HEK293 (cell line): ENCODE measurements at regions not wholly inside any gene's neighbourhood (a gene's known extent, or its start where the extent isn't known, plus 50 kb on each side); places are given as distances from the start of the nearest gene placed in this dataset.

Source experiments
- CTCF ChIA-PET: fragments of 350-600 bp; formaldehyde crosslinking; extraction: SDS; loops from one replicate; lab custom pipeline; 2021; ENCODE audit warnings: antibody characterized with exemption; lab: Yijun Ruan, JAX
- POLR2A ChIA-PET: fragments of 300-600 bp; formaldehyde crosslinking; extraction: SDS; loops from one replicate; lab custom pipeline; 2020; ENCODE audit warnings: antibody characterized with exemption, inconsistent platforms; lab: Yijun Ruan, JAX
- H3K27ac ChIP-seq: fragments of 200-500 bp; sonication (Bioruptor generic); 2 replicates; pipeline ENCODE4 v1.5.1; 2014; ENCODE audit warnings: low read depth, low read length, control low read depth, inconsistent platforms; ENCODE audit errors: extremely low read depth
- H3K36me3 ChIP-seq, 2 experiments: fragments of 200-500 bp in 1 of 2; sonication (Bioruptor generic) in 1 of 2; 1 replicate in 1 of 2; 2 replicates in 1 of 2; pipeline ENCODE4 v1.5.1; 2014 to 2017; ENCODE audit warnings: inconsistent platforms in 2 of 2, low read length in 2 of 2; ENCODE audit not compliant: control insufficient read depth in 2 of 2, insufficient read depth in 1 of 2
- H3K4me1 ChIP-seq: fragments of 200-500 bp; sonication (Bioruptor generic); 2 replicates; pipeline ENCODE4 v1.5.1; 2014; ENCODE audit warnings: mild to moderate bottlenecking, low read length, inconsistent platforms; ENCODE audit not compliant: control insufficient read depth, insufficient read depth
- H3K4me3 ChIP-seq: 2 replicates; pipeline ENCODE4 v1.5.1; 2011; ENCODE audit warnings: low read depth, mild to moderate bottlenecking, control low read depth, low read length, moderate library complexity
- H3K9me3 ChIP-seq: fragments of 200-500 bp; sonication (Bioruptor generic); 2 replicates; pipeline ENCODE4 v1.5.1; 2014; ENCODE audit warnings: low read depth, low read length, inconsistent platforms; ENCODE audit not compliant: control insufficient read depth, insufficient read depth
- AEBP2 ChIP-seq: fragments of 450-650 bp; formaldehyde crosslinking; IDR thresholded peaks from 2 replicates; pipeline ENCODE4 v1.5.1; 2016; ENCODE audit warnings: missing biosample characterization, missing genetic modification characterization, borderline replicate concordance
- ATF2 ChIP-seq: fragments of 450-650 bp; formaldehyde crosslinking; IDR thresholded peaks from 2 replicates; pipeline ENCODE4 v1.5.1; 2016; ENCODE audit warnings: missing biosample characterization, missing genetic modification characterization, low read depth
- GLIS2 ChIP-seq: fragments of 450-650 bp; formaldehyde crosslinking; IDR thresholded peaks from 2 replicates; pipeline ENCODE4 v1.5.1; 2016; ENCODE audit warnings: missing biosample characterization, missing genetic modification characterization
- RBAK ChIP-seq: fragments of 450-650 bp; formaldehyde crosslinking; IDR thresholded peaks from 2 replicates; pipeline ENCODE4 v1.5.1; 2016; ENCODE audit warnings: missing biosample characterization, missing genetic modification characterization
- ZNF19 ChIP-seq: fragments of 450-650 bp; formaldehyde crosslinking; IDR thresholded peaks from 2 replicates; pipeline ENCODE4; 2016; ENCODE audit warnings: missing biosample characterization, missing genetic modification characterization, low read depth
- ZNF221 ChIP-seq: fragments of 450-650 bp; formaldehyde crosslinking; IDR thresholded peaks from 2 replicates; pipeline ENCODE4 v1.5.1; 2017; ENCODE audit warnings: missing biosample characterization, missing genetic modification characterization, borderline replicate concordance
- ZNF248 ChIP-seq: fragments of 450-650 bp; formaldehyde crosslinking; IDR thresholded peaks from 2 replicates; pipeline ENCODE4 v1.5.1; 2017; ENCODE audit warnings: missing biosample characterization, missing genetic modification characterization
- ZNF280D ChIP-seq: fragments of 450-650 bp; formaldehyde crosslinking; IDR thresholded peaks from 2 replicates; pipeline ENCODE4 v1.5.1; 2016; ENCODE audit warnings: missing biosample characterization, missing genetic modification characterization
- ZNF510 ChIP-seq: fragments of 450-650 bp; formaldehyde crosslinking; IDR thresholded peaks from 2 replicates; pipeline ENCODE4 v1.5.1; 2018; ENCODE audit warnings: mild to moderate bottlenecking, missing genetic modification characterization, missing biosample characterization; ENCODE audit not compliant: insufficient replicate concordance
- ZNF560 ChIP-seq: fragments of 450-650 bp; formaldehyde crosslinking; IDR thresholded peaks from 2 replicates; pipeline ENCODE4 v1.5.1; 2017; ENCODE audit warnings: missing biosample characterization, missing genetic modification characterization, borderline replicate concordance
- ZNF585B ChIP-seq: fragments of 450-650 bp; formaldehyde crosslinking; IDR thresholded peaks from 2 replicates; pipeline ENCODE4 v1.5.1; 2016; ENCODE audit warnings: missing biosample characterization, missing genetic modification characterization
- ZNF626 ChIP-seq: fragments of 450-650 bp; sonication (Bioruptor Pico); formaldehyde crosslinking; IDR thresholded peaks from 2 replicates; pipeline ENCODE4 v1.5.1; 2018; ENCODE audit warnings: missing biosample characterization, missing genetic modification characterization, inconsistent platforms
- ZNF660 ChIP-seq: fragments of 450-650 bp; IDR thresholded peaks from 2 replicates; pipeline ENCODE4 v1.5.1; 2018; ENCODE audit warnings: missing biosample characterization, mild to moderate bottlenecking, missing genetic modification characterization
- ZNF670 ChIP-seq: fragments of 450-650 bp; formaldehyde crosslinking; IDR thresholded peaks from 2 replicates; pipeline ENCODE4 v1.5.1; 2016; ENCODE audit warnings: missing biosample characterization, missing genetic modification characterization, low read depth
- ZNF692 ChIP-seq: fragments of 450-650 bp; formaldehyde crosslinking; IDR thresholded peaks from 2 replicates; pipeline ENCODE4 v1.5.1; 2016; ENCODE audit warnings: missing biosample characterization, missing genetic modification characterization
- ZNF747 ChIP-seq: fragments of 450-650 bp; formaldehyde crosslinking; IDR thresholded peaks from 2 replicates; pipeline ENCODE4 v1.5.1; 2016; ENCODE audit warnings: missing biosample characterization, missing genetic modification characterization
- ZNF776 ChIP-seq: fragments of 450-650 bp; formaldehyde crosslinking; IDR thresholded peaks from 2 replicates; pipeline ENCODE4 v1.5.0; 2017; ENCODE audit warnings: missing biosample characterization, missing genetic modification characterization, borderline replicate concordance

GRCh38 chr10:52965509-52965908, 192.9 kb upstream of the MBL2 start:
- no peak for TF ChIP-seq GLIS2 (tag by site-specific recombination)
- no peak for TF ChIP-seq ZNF670 (tag by site-specific recombination)
- no peak for TF ChIP-seq AEBP2 (tag by site-specific recombination)
- no peak for TF ChIP-seq ZNF776 (tag by site-specific recombination)
- TF ChIP-seq ZNF692: no peak
- TF ChIP-seq ZNF510 (tag by site-specific recombination): no peak
- Histone ChIP-seq H3K36me3 (no peaks in the 10 kb centered on the region), H3K27ac (no peak overlapping the region), H3K9me3 (no peaks in the 10 kb centered on the region), H3K4me1 (no peaks in the 10 kb centered on the region), H3K4me3 (no peak overlapping the region)
- CTCF ChIA-PET: interaction anchor here (0.6 to 0.9 kb wide), 2 partner anchors 81 to 224 kb away, joined by 3 read pairs; no protein-coding TSS in a partner anchor
- POLR2A ChIA-PET: no interaction called here

GRCh38 chr10:52961323-52961722, 188.7 kb upstream of the MBL2 start:
- H3K27ac ChIP-seq: no peak overlapping the region
- POLR2A ChIA-PET: no interaction called here
- H3K4me1 ChIP-seq: no peaks in the 10 kb centered on the region
- H3K4me3 ChIP-seq: no peak overlapping the region
- TF ChIP-seq ZNF560 (tag by site-specific recombination): no peak
- no peak for TF ChIP-seq ZNF585B
- no peak for TF ChIP-seq ZNF660 (tag by site-specific recombination)
- no peak for TF ChIP-seq ZNF221 (tag by site-specific recombination)
- no peak for TF ChIP-seq ZNF626 (tag by site-specific recombination)
- TF ChIP-seq ZNF248 (tag by site-specific recombination): no peak
- TF ChIP-seq RBAK (tag by site-specific recombination): no peak
- no peak for TF ChIP-seq ATF2 (tag by site-specific recombination)
- TF ChIP-seq ZNF280D (tag by site-specific recombination): no peak
- no peak for TF ChIP-seq ZNF19 (tag by site-specific recombination)
- no peak for TF ChIP-seq ZNF747
- CTCF ChIA-PET: interaction anchor here (0.5 to 1.2 kb wide), 2 partner anchors 9 to 36 kb away, joined by 3 to 5 read pairs; no protein-coding TSS in a partner anchor
- H3K9me3 ChIP-seq: no peaks in the 10 kb centered on the region
- no peaks in the 10 kb centered on the region for H3K36me3 ChIP-seq
